ENCODE measurements at regions not wholly inside any gene's neighbourhood (a gene's known extent, or its start where the extent isn't known, plus 50 kb on each side); places are given as distances from the start of the nearest gene placed in this dataset.

- 17 to 35% (median 27%) methylated on average over 1 of the region's 1 CpG for WGBS, 4 donors
- Histone ChIP-seq H3K9me3 (replicated peaks in 1 of 3) (no peaks in the 10 kb centered on the region), H3K27ac (peak overlapping the region in 1 of 5 donors; percentile 20), H3K36me3 (replicated peaks in 1 of 2) (no peaks in the 10 kb centered on the region), H3K27me3 (no peaks in the 10 kb centered on the region), H3K4me1 (replicated peaks in 1 of 2) (peaks cover 4 to 12% of the 10 kb centered on the region in 2 donors), H3K4me3 (no peak overlapping the region)
- DNase-seq, result peak in 1 of 7 donors; percentile 24
- intact Hi-C loops (cut with DNase I), result no loop called here
- TF ChIP-seq POLR2A (IDR thresholded peaks at IDR 0.05), result no peak
- TF ChIP-seq, protein P1, sequence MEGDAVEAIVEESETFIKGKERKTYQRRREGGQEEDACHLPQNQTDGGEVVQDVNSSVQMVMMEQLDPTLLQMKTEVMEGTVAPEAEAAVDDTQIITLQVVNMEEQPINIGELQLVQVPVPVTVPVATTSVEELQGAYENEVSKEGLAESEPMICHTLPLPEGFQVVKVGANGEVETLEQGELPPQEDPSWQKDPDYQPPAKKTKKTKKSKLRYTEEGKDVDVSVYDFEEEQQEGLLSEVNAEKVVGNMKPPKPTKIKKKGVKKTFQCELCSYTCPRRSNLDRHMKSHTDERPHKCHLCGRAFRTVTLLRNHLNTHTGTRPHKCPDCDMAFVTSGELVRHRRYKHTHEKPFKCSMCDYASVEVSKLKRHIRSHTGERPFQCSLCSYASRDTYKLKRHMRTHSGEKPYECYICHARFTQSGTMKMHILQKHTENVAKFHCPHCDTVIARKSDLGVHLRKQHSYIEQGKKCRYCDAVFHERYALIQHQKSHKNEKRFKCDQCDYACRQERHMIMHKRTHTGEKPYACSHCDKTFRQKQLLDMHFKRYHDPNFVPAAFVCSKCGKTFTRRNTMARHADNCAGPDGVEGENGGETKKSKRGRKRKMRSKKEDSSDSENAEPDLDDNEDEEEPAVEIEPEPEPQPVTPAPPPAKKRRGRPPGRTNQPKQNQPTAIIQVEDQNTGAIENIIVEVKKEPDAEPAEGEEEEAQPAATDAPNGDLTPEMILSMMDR (IDR thresholded peaks at IDR 0.05), result no peak
These were observed 51.2 kb upstream of the TMPO start for GRCh38 chr12:98464190-98464589.

DNA sequence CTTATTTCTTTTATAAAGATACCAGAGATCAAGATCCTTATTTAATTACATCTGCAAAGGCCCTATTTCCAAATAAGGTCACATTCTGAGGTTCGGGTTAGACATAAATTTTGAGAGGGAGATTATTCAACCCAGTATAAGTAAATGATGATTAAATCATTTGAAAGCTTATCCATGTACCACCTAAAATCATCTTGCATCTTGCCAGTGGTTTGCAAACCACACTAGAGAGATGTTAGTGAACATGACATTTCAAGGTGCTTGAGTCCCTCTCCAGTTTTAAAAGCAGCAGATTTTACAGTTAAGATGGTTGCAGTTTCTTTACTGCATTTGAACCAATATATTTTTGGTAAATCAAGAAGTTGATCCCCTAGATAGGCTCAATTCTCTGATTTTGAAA lies 49.9 kb upstream of the TMPO start:
- Histone ChIP-seq H3K36me3 (replicated peaks in 1 of 2) (no peaks in the 10 kb centered on the region), H3K9me3 (replicated peaks in 1 of 3) (no peaks in the 10 kb centered on the region), H3K4me3 (no peak overlapping the region), H3K27me3 (no peaks in the 10 kb centered on the region), H3K4me1 (replicated peaks in 1 of 2) (peaks cover 6 to 12% of the 10 kb centered on the region in 2 donors), H3K27ac (no peak overlapping the region)
- no peak for DNase-seq
- intact Hi-C loops (cut with DNase I), result no loop called here
- TF ChIP-seq POLR2A (IDR thresholded peaks at IDR 0.05), result no peak
- TF ChIP-seq, protein P1 (IDR thresholded peaks at IDR 0.05), result no peak
- 69 to 89% (median 86%) methylated on average over 1 of the region's 1 CpG for WGBS, 4 donors

Small RNA genes lying in the stretch of these regions (microRNA-seq; reads per million reads assigned to microRNA genes)
- gene MIR4303, result 0 reads per million in 3 donors
- 0 reads per million in 3 donors for gene MIR4495

Small RNA genes lying in the stretch of these regions (small RNA-seq; reads per million reads assigned to genes)
- gene AC018659.1, result 0 reads per million in 2 donors
- gene MIR4303, result 0 reads per million in 2 donors
- 0 reads per million in 2 donors for gene MIR4495
- 0 reads per million in 2 donors for gene RNU4-41P
- gene RNU6-36P, result 0 reads per million in 2 donors

Data from adrenal gland (tissue), 9 donors.